GM21737 (cell line): ENCODE measurements at regions not wholly inside any gene's neighbourhood (a gene's known extent, or its start where the extent isn't known, plus 50 kb on each side); places are given as distances from the start of the nearest gene placed in this dataset.

Experiments used
- ATAC-seq: cut with Tn5 transposase; IDR thresholded peaks from one replicate; pipeline ENCODE4 v1.9.1; 2021; ENCODE audit warnings: mild to moderate bottlenecking, moderate library complexity; ENCODE audit not compliant: unreplicated experiment

- no peak for ATAC-seq
Measured at GRCh38 chr7:113486548-113486947, 368.2 kb upstream of the SMIM30 start.

GRCh38 chr7:113483657-113484056 is 365.3 kb upstream of the SMIM30 start:
- ATAC-seq = no peak

- ATAC-seq = no peak
Measured at GRCh38 chr7:113480537-113480936, 362.2 kb upstream of the SMIM30 start.

- ATAC-seq = no peak
Measured at GRCh38 chr7:113464096-113464855, 345.9 kb upstream of the SMIM30 start.

- ATAC-seq = no peak
Measured at GRCh38 chr7:113460067-113460466, 341.7 kb upstream of the SMIM30 start.

- no peak for ATAC-seq
Measured at GRCh38 chr7:113456533-113456932, 338.2 kb upstream of the SMIM30 start.

- ATAC-seq = no peak
Measured at GRCh38 chr7:113454597-113455169, 336.3 kb upstream of the SMIM30 start.

- ATAC-seq = no peak
Measured at GRCh38 chr7:113452245-113452644, 333.9 kb upstream of the SMIM30 start.

GRCh38 chr7:113446791-113447190 is 328.4 kb upstream of the SMIM30 start:
- ATAC-seq = no peak

- no peak for ATAC-seq
Measured at GRCh38 chr7:113446391-113446790, 328.0 kb upstream of the SMIM30 start.

- ATAC-seq = no peak
Measured at GRCh38 chr7:113444261-113444660, 325.9 kb upstream of the SMIM30 start.

- no peak for ATAC-seq
Measured at GRCh38 chr7:113440173-113440572, 321.8 kb upstream of the SMIM30 start.

GRCh38 chr7:113431406-113431805 is 313.1 kb upstream of the SMIM30 start:
- ATAC-seq = no peak

GRCh38 chr7:113424185-113424817 is 305.9 kb upstream of the SMIM30 start:
- no peak for ATAC-seq

- peak; percentile 99 for ATAC-seq
Measured at GRCh38 chr7:113421696-113422330, 303.5 kb upstream of the SMIM30 start.

GRCh38 chr7:113414401-113415035 is 296.2 kb upstream of the SMIM30 start:
- ATAC-seq = no peak

- no peak for ATAC-seq
Measured at GRCh38 chr7:113412410-113412809, 294.1 kb upstream of the SMIM30 start.

GRCh38 chr7:113410796-113411195 is 292.4 kb upstream of the SMIM30 start:
- no peak for ATAC-seq

- ATAC-seq = no peak
Measured at GRCh38 chr7:113408999-113409398, 290.6 kb upstream of the SMIM30 start.

GRCh38 chr7:113405296-113406056 is 287.1 kb upstream of the SMIM30 start:
- ATAC-seq = no peak

- no peak for ATAC-seq
Measured at GRCh38 chr7:113404245-113404644, 285.9 kb upstream of the SMIM30 start.
